LNCaP clone FGC (cell line): ENCODE measurements at regions not wholly inside any gene's neighbourhood (a gene's known extent, or its start where the extent isn't known, plus 50 kb on each side); places are given as distances from the start of the nearest gene placed in this dataset.

Experiments used
- DNase-seq: peaks from one replicate; pipeline ENCODE4 v3.0.0-alpha.2; 2011; ENCODE audit warnings: low read depth
- H3K4me3 ChIP-seq: 2 replicates; pipeline ENCODE4 v1.5.1; 2011; ENCODE audit warnings: mild to moderate bottlenecking, low read depth, low read length, control low read depth
- TF ChIP-seq, protein P1 (sequence below): IDR thresholded peaks from 2 replicates; pipeline ENCODE4 v1.5.1; 2012; ENCODE audit warnings: mild to moderate bottlenecking; ENCODE audit not compliant: control insufficient read depth, insufficient read depth; ENCODE audit errors: extremely low read depth

DNA sequence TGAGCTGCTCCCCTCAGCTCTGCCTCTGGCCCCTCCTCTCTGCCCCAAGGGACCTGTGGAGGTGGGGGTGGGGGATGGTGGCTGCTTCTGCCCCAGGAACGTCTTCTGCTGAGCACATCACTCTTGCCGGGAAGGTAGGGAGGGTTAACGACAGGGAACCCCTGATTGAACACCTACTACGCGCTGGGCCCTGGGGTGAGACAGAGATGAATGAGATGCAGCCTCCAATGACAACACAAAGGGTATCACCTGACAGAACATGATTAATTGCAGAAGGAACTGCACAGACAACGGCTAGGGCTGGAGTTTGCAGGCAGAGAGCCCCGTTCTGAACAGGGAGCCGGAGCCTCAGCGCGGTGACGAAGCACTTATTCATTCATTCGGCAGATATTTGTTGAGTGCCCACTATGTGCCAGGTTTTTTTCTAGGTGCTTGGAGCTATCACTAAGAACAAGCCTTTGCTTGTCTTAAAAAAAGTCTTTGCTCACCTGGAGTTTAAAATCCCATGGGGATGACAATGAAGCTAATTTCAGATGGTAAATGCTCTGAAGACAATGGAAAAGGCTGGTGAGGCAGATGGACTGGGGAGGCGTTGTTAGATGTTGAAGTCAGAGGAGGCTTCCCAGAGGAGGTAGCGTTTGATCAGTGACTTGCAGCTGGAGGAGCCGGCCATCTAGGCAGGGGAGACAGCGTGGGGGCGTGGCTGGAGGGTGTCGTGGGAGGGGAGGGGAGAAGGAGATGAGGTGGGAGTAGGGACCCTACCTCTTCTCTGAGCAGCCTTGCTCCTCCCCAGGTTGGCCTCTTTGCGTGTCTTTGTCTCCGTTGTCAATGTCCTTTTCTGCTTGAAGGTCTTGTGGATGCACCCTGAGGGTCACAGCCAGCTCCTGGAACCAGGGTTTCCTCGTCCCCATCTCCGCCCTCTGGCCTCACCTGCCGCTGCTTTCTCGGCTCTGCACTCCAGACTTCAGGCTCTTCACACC, 103.1 kb upstream of the CSF3R start:
- TF ChIP-seq, protein P1, sequence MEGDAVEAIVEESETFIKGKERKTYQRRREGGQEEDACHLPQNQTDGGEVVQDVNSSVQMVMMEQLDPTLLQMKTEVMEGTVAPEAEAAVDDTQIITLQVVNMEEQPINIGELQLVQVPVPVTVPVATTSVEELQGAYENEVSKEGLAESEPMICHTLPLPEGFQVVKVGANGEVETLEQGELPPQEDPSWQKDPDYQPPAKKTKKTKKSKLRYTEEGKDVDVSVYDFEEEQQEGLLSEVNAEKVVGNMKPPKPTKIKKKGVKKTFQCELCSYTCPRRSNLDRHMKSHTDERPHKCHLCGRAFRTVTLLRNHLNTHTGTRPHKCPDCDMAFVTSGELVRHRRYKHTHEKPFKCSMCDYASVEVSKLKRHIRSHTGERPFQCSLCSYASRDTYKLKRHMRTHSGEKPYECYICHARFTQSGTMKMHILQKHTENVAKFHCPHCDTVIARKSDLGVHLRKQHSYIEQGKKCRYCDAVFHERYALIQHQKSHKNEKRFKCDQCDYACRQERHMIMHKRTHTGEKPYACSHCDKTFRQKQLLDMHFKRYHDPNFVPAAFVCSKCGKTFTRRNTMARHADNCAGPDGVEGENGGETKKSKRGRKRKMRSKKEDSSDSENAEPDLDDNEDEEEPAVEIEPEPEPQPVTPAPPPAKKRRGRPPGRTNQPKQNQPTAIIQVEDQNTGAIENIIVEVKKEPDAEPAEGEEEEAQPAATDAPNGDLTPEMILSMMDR, result no peak
- DNase-seq, result no peak
- H3K4me3 ChIP-seq, result no peak overlapping the region

GRCh38 chr1:36584874-36585453, 102.3 kb upstream of the CSF3R start:
- H3K4me3 ChIP-seq, result no peak overlapping the region
- TF ChIP-seq, protein P1, result no peak
- DNase-seq, result no peak

DNA sequence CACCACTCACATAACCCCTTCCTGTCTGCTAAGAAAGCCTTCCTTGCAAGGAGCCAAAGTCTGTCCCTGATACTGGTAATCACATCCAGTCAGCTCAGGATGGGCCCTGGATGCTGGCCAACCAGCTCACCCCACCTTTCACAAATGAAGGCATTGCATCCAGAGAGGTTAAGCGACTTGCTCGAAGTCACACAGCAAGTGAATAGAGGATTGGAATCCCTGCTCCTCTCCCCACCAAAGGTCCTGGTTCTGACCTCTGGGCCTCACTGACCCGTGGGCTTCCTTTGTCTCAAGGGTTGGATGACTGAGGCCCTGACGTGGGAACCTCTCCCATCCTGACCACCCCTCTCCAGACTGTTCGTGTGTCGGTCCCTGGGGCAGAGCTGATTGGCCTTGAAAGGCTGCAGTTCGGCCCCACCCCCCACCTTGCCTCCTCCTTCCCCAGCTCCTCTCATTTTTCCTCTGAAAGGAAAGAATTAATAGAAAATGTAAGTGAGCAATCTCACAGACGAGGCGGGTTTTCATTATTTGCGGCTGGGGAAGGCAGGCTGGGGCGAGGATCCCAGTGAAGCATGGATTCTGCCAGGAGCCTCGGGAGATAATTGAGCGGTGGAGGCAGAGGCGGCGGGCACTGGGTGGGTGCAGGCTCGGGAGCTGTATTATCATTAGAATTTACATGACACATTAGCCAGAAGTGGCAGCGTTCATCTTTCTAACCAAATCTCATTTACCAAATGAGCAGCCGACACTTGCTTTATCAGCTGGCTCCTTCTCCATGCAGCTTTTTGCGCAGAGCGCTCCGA, 101.5 kb upstream of the CSF3R start:
- no peak overlapping the region for H3K4me3 ChIP-seq
- DNase-seq, result no peak
- TF ChIP-seq, protein P1, result no peak

DNA sequence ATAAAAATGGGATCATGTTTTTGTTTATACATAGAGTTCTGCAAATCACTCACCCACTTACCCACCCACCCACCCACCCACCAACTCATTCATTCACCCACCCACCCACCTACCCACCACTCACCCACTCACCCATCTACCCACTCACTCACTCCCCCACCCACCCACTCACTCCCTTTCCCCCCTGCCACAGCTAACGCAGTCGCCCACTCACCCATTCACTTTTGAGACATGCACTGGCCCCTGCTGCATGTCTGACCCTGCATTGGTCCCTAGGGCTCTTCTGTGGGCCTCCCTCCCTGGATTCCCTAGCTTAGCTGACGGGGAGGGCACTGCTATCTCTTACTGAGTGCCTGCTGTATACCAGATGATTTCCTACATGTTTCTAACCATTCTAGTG, 100.4 kb upstream of the CSF3R start:
- no peak overlapping the region for H3K4me3 ChIP-seq
- no peak for DNase-seq
- TF ChIP-seq, protein P1, result no peak

GRCh38 chr1:36582066-36582755, 99.5 kb upstream of the CSF3R start:
- no peak overlapping the region for H3K4me3 ChIP-seq
- no peak for DNase-seq
- TF ChIP-seq, protein P1, result no peak

GRCh38 chr1:36580524-36580923, 97.8 kb upstream of the CSF3R start:
- no peak for DNase-seq

More at GRCh38 chr1:36580524-36580923, 97.8 kb upstream of the CSF3R start:
- H3K4me3 ChIP-seq, result no peak overlapping the region
- TF ChIP-seq, protein P1, result no peak
